Neutrophil (primary cell): ENCODE measurements at regions not wholly inside any gene's neighbourhood (a gene's known extent, or its start where the extent isn't known, plus 50 kb on each side); places are given as distances from the start of the nearest gene placed in this dataset.

Experiments used
- H3K27ac ChIP-seq: fragments of 200-600 bp; sonication (generic); 2 replicates; pipeline ENCODE4 v1.5.1; 2016; ENCODE audit warnings: mild to moderate bottlenecking, moderate library complexity
- H3K27me3 ChIP-seq: fragments of 200-600 bp; sonication (generic); 2 replicates; pipeline ENCODE4 v1.6.0; 2016; ENCODE audit warnings: mild to moderate bottlenecking
- H3K36me3 ChIP-seq: fragments of 200-600 bp; sonication (generic); 2 replicates; pipeline ENCODE4 v1.5.1; 2017
- H3K4me1 ChIP-seq, 2 experiments: fragments of 200-600 bp in 1 of 2; sonication (generic) in 1 of 2; 1 replicate in 1 of 2; 2 replicates in 1 of 2; pipeline versions ENCODE4 v1.5.1 to v1.6.1; 2013 to 2016; ENCODE audit warnings: low read depth in 1 of 2, low read length in 1 of 2, mild to moderate bottlenecking in 1 of 2, moderate library complexity in 1 of 2; ENCODE audit not compliant: control insufficient read depth in 1 of 2, insufficient read depth in 1 of 2
- H3K4me3 ChIP-seq, 2 experiments: fragments of 200-600 bp in 1 of 2; sonication (generic) in 1 of 2; 1 replicate in 1 of 2; 2 replicates in 1 of 2; pipeline ENCODE4 v1.5.1; 2013 to 2016; ENCODE audit warnings: low read depth in 1 of 2, low read length in 1 of 2, mild to moderate bottlenecking in 1 of 2, moderate library complexity in 1 of 2
- H3K9me3 ChIP-seq: fragments of 200-600 bp; sonication (generic); 2 replicates; pipeline ENCODE4 v1.5.1; 2016
- TF ChIP-seq, protein P1 (sequence below): fragments of 200-600 bp; sonication (generic); IDR thresholded peaks from 2 replicates; pipeline ENCODE4 v1.5.1; 2016; ENCODE audit warnings: antibody characterized with exemption

DNA sequence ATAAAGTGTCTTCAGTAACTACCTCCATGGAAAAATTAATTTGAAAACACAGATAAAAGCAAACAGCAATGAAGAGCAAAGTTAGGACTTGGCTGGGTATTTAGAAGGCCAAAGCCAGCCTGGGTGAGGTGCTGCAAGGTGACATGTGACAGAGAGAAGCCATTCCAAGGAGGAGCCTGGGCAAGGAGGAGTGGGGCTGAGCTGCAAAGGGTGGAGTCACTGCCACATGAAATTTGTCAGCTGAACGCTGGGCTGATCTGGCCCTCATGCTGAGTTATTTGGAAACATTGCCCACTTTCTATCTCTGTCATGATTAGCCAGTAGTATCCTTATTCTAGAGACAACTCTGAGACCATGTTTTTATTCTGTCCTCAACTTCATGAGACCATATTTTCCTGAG is 76.3 kb downstream of the PERP start:
- Histone ChIP-seq H3K4me3 (no peak overlapping the region), H3K9me3 (no peaks in the 10 kb centered on the region), H3K27me3 (no peaks in the 10 kb centered on the region), H3K4me1 (no peaks in the 10 kb centered on the region), H3K36me3 (no peaks in the 10 kb centered on the region), H3K27ac (no peak overlapping the region)
- TF ChIP-seq, protein P1, sequence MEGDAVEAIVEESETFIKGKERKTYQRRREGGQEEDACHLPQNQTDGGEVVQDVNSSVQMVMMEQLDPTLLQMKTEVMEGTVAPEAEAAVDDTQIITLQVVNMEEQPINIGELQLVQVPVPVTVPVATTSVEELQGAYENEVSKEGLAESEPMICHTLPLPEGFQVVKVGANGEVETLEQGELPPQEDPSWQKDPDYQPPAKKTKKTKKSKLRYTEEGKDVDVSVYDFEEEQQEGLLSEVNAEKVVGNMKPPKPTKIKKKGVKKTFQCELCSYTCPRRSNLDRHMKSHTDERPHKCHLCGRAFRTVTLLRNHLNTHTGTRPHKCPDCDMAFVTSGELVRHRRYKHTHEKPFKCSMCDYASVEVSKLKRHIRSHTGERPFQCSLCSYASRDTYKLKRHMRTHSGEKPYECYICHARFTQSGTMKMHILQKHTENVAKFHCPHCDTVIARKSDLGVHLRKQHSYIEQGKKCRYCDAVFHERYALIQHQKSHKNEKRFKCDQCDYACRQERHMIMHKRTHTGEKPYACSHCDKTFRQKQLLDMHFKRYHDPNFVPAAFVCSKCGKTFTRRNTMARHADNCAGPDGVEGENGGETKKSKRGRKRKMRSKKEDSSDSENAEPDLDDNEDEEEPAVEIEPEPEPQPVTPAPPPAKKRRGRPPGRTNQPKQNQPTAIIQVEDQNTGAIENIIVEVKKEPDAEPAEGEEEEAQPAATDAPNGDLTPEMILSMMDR = no peak

DNA sequence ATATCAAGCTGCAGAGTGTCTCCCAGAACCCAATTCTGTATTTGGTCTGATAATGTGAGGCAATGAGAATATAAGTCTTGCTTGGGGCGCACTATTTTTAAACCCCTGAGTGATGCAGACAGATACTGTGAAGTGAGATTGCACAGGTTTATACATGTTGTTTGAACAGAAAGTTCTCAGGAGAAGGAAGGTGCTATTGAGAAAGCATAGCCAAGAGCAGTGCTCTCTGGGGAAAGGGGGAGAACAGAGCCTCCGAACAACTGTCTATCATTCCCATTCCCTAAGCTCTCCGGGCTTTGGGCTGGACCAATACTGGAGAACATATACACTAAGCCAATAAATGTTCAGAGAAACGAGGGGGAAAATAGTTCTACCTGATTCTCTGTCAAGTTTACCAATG is 75.8 kb downstream of the PERP start:
- Histone ChIP-seq H3K4me3 (no peak overlapping the region), H3K36me3 (no peaks in the 10 kb centered on the region), H3K27me3 (no peaks in the 10 kb centered on the region), H3K9me3 (no peaks in the 10 kb centered on the region), H3K27ac (no peak overlapping the region), H3K4me1 (no peaks in the 10 kb centered on the region)
- TF ChIP-seq, protein P1 = no peak

DNA sequence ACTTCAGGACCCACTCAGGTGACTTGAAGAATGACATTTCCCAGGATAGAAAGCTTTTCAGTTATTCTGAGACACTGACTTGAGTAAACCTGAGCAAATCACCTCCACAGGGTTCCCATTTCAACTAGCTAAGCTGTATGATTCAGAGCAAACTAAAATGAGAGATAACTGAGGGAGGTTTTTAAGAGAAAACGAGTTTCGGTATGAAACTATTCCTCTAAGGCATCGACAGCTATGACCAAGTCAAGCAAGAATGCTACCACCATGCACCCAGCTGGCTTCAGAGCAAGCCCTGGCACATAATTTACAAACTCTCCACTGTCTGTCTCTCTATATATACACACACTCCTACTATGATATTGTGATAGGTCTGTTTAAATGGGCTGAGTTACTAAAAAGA is 75.4 kb downstream of the PERP start:
- TF ChIP-seq, protein P1 = no peak
- Histone ChIP-seq H3K4me1 (no peaks in the 10 kb centered on the region), H3K4me3 (no peak overlapping the region), H3K27ac (no peak overlapping the region), H3K9me3 (no peaks in the 10 kb centered on the region), H3K27me3 (no peaks in the 10 kb centered on the region), H3K36me3 (no peaks in the 10 kb centered on the region)

DNA sequence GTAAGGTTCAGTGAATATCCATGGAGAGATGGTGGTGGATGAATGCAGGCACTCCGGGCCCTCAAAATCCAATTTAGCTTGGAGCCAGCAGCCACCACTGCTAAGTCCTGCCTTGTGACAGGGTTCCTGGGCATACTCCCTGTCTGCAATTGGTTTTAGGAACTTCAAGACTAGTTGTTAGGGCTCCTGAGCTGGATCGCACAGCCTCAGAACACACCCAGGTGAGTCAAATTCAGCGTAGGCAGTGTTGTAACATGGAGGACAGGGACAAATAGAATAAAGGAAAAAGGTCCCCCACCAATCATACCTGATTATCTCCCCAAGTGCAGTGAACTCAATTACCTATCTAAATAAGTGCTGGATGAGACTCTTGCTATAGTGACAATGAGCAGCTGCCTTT is 74.6 kb downstream of the PERP start:
- no peak overlapping the region for H3K27ac ChIP-seq
- H3K4me1 ChIP-seq = no peaks in the 10 kb centered on the region
- no peaks in the 10 kb centered on the region for H3K36me3 ChIP-seq
- no peak overlapping the region for H3K4me3 ChIP-seq
- H3K27me3 ChIP-seq = no peaks in the 10 kb centered on the region
- no peaks in the 10 kb centered on the region for H3K9me3 ChIP-seq
- TF ChIP-seq, protein P1 = no peak

DNA sequence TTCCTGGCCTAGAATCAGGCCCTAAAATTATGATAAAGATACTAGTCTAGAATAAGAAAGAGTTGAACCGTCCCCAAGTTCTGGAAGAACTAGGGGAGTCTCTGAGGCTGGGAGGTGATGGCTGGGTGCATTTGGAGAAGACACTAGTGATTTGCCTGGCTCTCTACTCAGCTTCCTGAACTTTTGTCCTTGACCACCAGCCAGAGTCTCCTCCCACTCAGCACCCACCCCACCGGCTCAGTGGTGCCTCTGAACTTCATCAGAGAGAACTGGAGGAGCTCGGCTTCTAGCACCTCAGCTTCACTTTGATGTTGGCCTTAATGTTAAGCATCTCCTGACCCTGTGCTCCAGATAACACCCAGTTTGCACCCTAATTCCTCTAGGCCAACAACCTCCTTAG is 73.0 kb downstream of the PERP start:
- no peak overlapping the region for H3K27ac ChIP-seq
- H3K9me3 ChIP-seq = no peaks in the 10 kb centered on the region
- TF ChIP-seq, protein P1 = no peak
- no peak overlapping the region for H3K4me3 ChIP-seq
- no peaks in the 10 kb centered on the region for H3K4me1 ChIP-seq
- H3K27me3 ChIP-seq = no peaks in the 10 kb centered on the region
- H3K36me3 ChIP-seq = no peaks in the 10 kb centered on the region

DNA sequence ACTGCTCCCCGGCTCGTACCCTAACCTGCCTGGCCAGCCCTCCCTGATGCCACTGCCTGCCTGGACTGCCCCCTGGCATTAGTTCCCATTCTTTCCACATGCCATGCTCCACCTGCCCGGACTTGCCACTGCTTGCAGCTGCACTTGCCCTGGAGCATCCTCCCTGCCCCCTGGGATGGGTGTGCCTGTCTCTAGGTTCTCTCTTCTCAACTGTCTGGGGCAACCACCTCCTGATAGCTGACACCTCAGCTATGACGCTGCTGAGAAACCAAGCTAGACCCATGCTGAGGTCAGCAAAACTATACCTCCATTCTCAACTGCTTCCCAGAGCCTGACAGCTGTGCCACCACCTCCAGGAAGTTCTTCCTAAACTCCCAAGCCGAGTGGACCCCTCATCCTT is 72.1 kb downstream of the PERP start:
- no peaks in the 10 kb centered on the region for H3K9me3 ChIP-seq
- H3K27ac ChIP-seq = no peak overlapping the region
- no peak overlapping the region for H3K4me3 ChIP-seq
- no peaks in the 10 kb centered on the region for H3K4me1 ChIP-seq
- H3K36me3 ChIP-seq = no peaks in the 10 kb centered on the region
- TF ChIP-seq, protein P1 = no peak
- no peaks in the 10 kb centered on the region for H3K27me3 ChIP-seq
